Progenitor cell of endocrine pancreas (in vitro differentiated cells): ENCODE measurements at regions not wholly inside any gene's neighbourhood (a gene's known extent, or its start where the extent isn't known, plus 50 kb on each side); places are given as distances from the start of the nearest gene placed in this dataset.

ENCODE experiments used
- DNase-seq: peaks from one replicate; pipeline ENCODE4 v3.0.0; 2021; ENCODE audit warnings: low spot score; ENCODE audit not compliant: unreplicated experiment
- H3K27ac Mint-ChIP-seq: 2 replicates; pipeline ENCODE4 v1.8.0; 2021; ENCODE audit warnings: mild to moderate bottlenecking, moderate library complexity, mixed read lengths
- H3K27me3 Mint-ChIP-seq: 2 replicates; pipeline ENCODE4 v1.8.0; 2021; ENCODE audit warnings: mixed read lengths
- H3K36me3 Mint-ChIP-seq: 2 replicates; pipeline ENCODE4 v1.8.0; 2022; ENCODE audit warnings: mixed read lengths; ENCODE audit not compliant: insufficient read depth
- H3K4me1 Mint-ChIP-seq: 2 replicates; pipeline ENCODE4 v1.8.0; 2021; ENCODE audit warnings: low read depth, mixed read lengths
- H3K4me3 Mint-ChIP-seq: 2 replicates; pipeline ENCODE4 v1.8.0; 2021; ENCODE audit warnings: low read depth, mild to moderate bottlenecking, moderate library complexity, mixed read lengths
- H3K9me3 Mint-ChIP-seq: 2 replicates; pipeline ENCODE4 v1.8.0; 2021; ENCODE audit warnings: low read depth, mixed read lengths
- CTCF ChIP-seq: fragments of 200-600 bp; sonication (generic); IDR thresholded peaks from one replicate; pipeline ENCODE4 v1.5.0; 2021; ENCODE audit warnings: antibody characterized with exemption, mild to moderate bottlenecking; ENCODE audit not compliant: unreplicated experiment

GRCh38 chr12:59382282-59383078 is 213.3 kb upstream of the SLC16A7 start:
- no peak for DNase-seq
- Mint-ChIP-seq H3K27me3 (no peaks in the 10 kb centered on the region), H3K27ac (no peak overlapping the region), H3K4me3 (no peak overlapping the region), H3K4me1 (peaks cover 2% of the 10 kb centered on the region), H3K36me3 (no peaks in the 10 kb centered on the region), H3K9me3 (peaks cover 3% of the 10 kb centered on the region)
- no peak for TF ChIP-seq CTCF

- DNase-seq: no peak
- Mint-ChIP-seq H3K4me1 (peaks cover 2% of the 10 kb centered on the region), H3K27me3 (no peaks in the 10 kb centered on the region), H3K36me3 (no peaks in the 10 kb centered on the region), H3K9me3 (no peaks in the 10 kb centered on the region), H3K4me3 (no peak overlapping the region), H3K27ac (no peak overlapping the region)
- no peak for TF ChIP-seq CTCF
Observed at GRCh38 chr12:59381106-59381505, 214.7 kb upstream of the SLC16A7 start.

- peaks cover 28% of the 10 kb centered on the region for H3K27me3 Mint-ChIP-seq
- H3K9me3 Mint-ChIP-seq: no peaks in the 10 kb centered on the region
- TF ChIP-seq CTCF: no peak
Observed at GRCh38 chr12:59375633-59376032, 220.2 kb upstream of the SLC16A7 start.

GRCh38 chr12:59374783-59375182 is 221.0 kb upstream of the SLC16A7 start:
- Mint-ChIP-seq H3K9me3 (no peaks in the 10 kb centered on the region), H3K4me3 (no peak overlapping the region), H3K27ac (no peak overlapping the region), H3K27me3 (peaks cover 36% of the 10 kb centered on the region), H3K4me1 (peaks cover 1% of the 10 kb centered on the region), H3K36me3 (no peaks in the 10 kb centered on the region)
- TF ChIP-seq CTCF: no peak
- no peak for DNase-seq

More at GRCh38 chr12:59375633-59376032, 220.2 kb upstream of the SLC16A7 start:
- no peak for DNase-seq
- Mint-ChIP-seq H3K36me3 (no peaks in the 10 kb centered on the region), H3K4me1 (peaks cover 2% of the 10 kb centered on the region), H3K4me3 (no peak overlapping the region), H3K27ac (no peak overlapping the region)

GRCh38 chr12:59372956-59373355 is 222.9 kb upstream of the SLC16A7 start:
- Mint-ChIP-seq H3K9me3 (no peaks in the 10 kb centered on the region), H3K4me1 (peaks cover 7% of the 10 kb centered on the region), H3K36me3 (no peaks in the 10 kb centered on the region), H3K27ac (no peak overlapping the region), H3K4me3 (no peak overlapping the region), H3K27me3 (peaks cover 42% of the 10 kb centered on the region)
- TF ChIP-seq CTCF: peak; percentile 57
- no peak for DNase-seq
